Stimulated activated CD4-positive, alpha-beta T cell treated with anti-CD3 and anti-CD28 coated beads, Interleukin-1b, Interleukin-23, amount 100 ng/mL, for 1 hour (primary cell): ENCODE measurements at regions not wholly inside any gene's neighbourhood (a gene's known extent, or its start where the extent isn't known, plus 50 kb on each side); places are given as distances from the start of the nearest gene placed in this dataset.
"Not testable (repeated sequence)": the region's sequence is repeated elsewhere in the genome, so short reads cannot be mapped to it uniquely, and the experiment has no call there.

Experiments used
- DNase-seq, 2 donors: peaks; one replicate each; pipeline ENCODE4 v3.0.0-alpha.2; 2020; ENCODE audit warnings: low read depth in 2 of 2

GRCh38 chr3:118151164-118151563 is 883.5 kb downstream of the IGSF11 start:
- DNase-seq = no peak

DNA sequence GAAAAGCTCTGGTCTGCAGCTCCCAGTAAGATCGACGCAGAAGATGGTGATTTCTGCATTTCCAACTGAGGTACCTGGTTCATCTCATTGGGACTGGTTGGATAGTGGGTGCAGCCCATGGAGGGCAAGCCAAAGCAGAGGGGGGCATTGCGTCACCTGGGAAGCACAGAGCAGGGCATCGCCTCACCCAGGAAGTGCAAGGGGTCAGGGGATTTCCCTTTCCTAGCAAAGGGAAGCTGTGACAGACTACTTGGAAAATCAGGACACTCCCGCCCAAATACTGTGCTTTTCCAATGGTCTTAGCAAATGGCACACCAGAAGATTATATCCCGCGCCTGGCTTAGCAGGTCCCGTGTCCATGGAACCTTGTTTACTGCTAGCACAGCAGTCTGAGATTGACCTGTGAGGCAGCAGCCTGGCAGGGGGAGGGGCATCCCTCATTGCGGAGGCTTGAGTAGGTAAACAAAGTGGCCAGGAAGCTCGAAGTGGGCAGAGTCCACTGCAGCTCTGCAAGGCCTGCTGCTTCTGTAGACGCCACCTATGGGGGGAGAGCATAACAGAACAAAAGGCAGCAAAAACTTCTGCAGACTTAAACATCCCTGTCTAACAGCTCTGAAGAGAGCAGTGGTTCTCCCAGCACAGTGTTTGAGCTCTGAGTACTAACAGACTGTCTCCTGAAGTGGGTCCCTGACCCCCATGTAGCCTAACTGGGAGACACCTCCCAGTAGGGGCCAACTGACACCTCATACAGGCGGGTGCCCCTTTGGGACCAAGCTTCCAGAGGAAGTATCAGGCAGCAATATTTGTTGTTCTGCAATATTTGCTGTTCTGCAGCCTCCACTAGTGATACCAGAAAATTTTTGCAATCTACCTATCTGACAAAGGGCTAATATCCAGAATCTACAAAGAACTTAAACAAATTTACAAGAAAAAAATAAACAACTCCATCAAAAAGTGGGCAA is 871.7 kb downstream of the IGSF11 start:
- DNase-seq = not testable (repeated sequence)

DNA sequence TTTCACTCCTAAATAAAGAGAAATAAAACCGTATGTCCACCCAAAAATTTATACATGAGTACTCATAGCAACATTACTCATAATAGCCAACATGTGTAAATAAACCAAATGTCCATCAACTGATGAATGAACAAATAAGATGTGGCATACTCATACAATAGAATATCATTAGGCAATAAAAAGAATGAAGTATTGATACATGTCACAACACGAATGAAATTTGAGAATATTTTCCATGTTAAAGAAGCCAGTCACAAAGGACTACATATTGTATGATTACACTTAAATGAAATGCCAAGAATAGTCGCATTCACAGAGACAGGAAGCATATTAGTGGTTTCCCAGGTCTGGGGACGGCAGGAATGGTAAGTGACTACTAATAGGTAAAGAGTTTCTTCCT is 869.2 kb downstream of the IGSF11 start:
- DNase-seq = no peak

DNA sequence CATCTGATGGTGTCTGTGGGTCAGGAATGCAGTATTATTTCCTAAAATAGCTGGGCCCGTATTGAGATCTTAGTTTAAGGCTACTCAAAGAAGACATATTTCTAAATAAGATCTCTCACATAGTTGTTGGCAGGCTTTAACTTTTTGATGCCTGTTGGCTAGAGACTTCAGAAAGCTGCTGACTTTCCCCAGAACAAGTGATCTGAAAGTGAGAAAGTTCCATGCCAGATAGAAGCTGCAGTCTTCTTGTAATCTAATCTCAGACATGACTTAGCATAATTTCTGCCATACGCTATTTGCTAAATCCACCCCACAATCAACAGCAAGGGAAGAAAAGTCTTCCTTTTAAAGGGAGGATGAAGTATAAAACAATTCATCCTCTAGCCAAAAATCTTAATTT is 867.1 kb downstream of the IGSF11 start:
- no peak for DNase-seq

- DNase-seq = no peak
Measured at GRCh38 chr3:118168175-118168574, 866.5 kb downstream of the IGSF11 start.

GRCh38 chr3:118171236-118171852 is 863.3 kb downstream of the IGSF11 start:
- no peak for DNase-seq

DNA sequence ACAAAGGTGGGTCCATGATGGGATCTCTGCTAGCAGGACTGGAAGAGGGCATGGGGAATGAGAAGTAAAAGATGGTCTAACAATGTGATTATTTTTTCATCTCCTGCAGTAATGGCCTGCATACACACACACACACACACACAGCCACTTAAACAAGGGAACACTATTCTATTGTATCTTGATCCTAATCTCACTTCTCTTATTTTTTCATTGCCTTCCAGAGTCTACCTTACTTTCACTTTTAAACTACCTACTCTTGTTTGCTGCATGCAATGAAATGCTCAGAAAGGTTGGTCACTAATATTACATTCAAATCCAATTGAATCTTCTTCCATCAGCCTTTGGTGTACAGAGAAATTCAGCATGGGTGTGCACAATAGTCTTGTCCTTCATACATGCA is 853.8 kb downstream of the IGSF11 start:
- no peak for DNase-seq

DNA sequence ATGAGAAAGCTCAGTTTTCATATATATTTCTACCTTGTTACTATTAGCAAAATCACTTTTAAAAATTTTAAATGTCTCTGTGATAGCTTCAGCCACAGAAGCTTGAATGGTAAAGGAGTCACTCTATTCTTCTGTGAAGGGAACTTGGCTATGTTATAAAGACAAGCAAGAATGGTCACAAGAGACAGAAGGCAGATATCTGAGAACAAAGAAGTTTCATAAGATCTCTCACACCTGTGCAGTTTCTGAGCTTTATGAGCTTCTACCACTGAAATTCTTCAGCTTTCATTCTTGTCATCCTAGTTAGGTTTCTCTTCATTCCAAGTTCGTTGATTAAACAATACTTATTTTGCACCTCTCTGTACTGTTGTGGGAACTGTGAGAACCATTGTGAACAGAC is 853.4 kb downstream of the IGSF11 start:
- no peak for DNase-seq

- DNase-seq = no peak
Measured at GRCh38 chr3:118186051-118186450, 848.6 kb downstream of the IGSF11 start.

DNA sequence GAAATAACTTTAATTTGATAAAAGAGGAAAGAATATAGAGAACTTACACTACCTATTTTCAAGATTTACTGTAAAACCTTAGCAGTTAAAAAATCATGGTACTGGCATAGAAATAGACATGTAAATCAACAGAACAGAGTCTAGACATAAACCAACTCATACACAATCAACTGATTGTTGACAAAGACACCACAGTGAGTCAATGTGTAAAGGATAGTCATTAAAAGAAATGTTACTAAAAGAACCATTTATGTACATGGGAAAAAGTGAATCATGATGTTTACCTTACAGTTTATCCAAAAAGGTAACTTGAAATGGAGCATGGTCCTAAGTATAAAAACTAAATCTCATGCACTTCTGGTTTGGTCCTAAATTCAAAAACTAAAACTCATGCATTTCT is 847.4 kb downstream of the IGSF11 start:
- no peak for DNase-seq

DNA sequence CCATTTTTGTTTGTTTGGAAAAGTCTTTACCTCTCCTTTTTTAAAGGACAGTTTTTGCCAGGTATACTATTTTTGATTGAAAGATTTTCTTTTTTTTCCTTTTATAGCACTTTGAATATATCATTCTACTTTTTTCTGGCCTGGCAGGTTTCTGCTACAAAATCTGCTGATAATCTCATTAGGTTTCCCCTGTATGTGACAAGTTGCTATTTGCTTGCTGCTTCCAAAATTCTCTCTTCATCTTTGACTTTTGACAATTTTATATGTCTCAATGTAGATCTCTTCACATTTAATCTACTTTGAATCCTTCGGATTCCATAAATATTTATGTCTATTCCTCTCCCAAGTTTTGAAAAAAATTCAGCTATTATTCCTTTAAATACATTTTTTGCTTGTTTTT is 838.5 kb downstream of the IGSF11 start:
- DNase-seq = no peak

DNA sequence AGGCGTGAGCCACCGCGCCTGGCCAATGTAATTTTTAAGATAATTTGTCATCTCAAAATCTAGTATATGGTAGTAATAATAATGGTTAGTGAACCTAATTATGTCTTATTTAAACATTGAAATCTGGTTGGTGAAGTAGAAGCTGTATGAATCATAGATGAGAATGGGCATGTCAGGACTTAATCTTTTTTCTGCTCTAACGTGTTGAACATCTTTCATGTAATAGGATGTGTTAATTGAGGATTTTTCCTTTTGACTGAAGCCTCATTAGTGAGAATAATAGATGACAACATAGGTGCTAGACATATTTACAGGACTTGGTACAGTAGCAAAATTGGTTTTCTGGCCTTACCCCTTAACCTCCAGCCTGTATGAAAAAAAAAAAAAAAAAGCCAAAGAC is 835.6 kb downstream of the IGSF11 start:
- no peak for DNase-seq

- DNase-seq = no peak
Measured at GRCh38 chr3:118204052-118204656, 830.5 kb downstream of the IGSF11 start.

- DNase-seq = no peak
Measured at GRCh38 chr3:118207271-118207670, 827.4 kb downstream of the IGSF11 start.

DNA sequence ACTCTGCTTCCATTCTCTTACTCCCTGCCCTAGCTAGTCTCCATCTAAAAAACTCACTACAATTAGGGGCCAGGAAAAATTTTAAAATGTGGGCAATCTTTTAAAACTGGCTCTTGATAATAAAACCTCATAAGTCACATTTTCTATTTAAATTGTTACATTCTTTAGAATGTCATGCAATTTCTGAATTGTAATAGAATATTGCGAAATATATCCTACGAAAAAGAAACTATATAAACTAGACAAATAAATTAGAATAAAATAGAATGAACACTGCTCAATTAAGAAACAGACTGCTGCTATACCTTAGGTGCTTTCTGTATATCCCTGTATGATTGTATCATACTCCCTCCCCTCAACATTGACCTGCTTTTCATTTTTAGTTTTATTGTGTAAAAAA is 826.0 kb downstream of the IGSF11 start:
- DNase-seq = no peak

- no peak for DNase-seq
Measured at GRCh38 chr3:118213892-118214291, 820.8 kb downstream of the IGSF11 start.

- no peak for DNase-seq
Measured at GRCh38 chr3:118226206-118226605, 808.4 kb downstream of the IGSF11 start.

- no peak for DNase-seq
Measured at GRCh38 chr3:118227191-118227590, 807.5 kb downstream of the IGSF11 start.

DNA sequence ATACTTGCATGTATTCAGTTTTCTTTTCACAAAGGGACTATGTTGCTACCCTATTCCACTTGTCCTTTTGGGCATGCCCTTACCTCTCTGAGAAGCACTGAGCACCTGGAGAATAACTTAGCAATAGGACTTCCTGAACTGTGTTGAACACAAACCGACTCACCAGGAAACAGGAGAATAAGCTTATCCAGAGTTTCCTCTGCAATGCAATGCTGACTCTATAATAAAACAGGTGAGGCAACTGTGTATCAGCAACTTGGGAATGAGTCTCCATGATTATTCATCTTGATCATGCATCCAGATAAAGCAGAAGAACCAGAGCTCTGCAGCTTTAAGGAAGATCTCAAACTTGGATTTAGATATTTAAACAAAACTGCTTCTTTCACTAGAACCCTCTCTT is 806.5 kb downstream of the IGSF11 start:
- DNase-seq = no peak

GRCh38 chr3:118229196-118229595 is 805.5 kb downstream of the IGSF11 start:
- no peak for DNase-seq

DNA sequence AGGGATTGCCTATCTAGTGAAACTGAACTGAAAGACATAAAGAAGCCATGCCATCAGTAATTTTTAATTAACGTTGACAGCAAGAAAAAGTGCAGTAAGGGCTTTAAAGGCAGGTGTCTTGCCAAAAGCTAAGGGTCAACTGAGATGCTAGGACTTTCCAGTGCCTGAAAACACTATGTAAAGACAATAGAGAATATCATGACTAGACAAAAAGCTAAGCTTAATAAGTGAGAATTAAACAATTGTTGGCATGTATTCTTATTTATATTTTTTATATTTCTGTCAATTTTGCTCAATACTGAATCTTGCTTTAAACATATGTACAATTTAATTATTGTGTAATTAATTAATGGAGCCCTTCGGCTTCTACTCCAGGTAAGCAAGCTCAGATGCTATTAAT is 803.1 kb downstream of the IGSF11 start:
- DNase-seq = no peak

DNA sequence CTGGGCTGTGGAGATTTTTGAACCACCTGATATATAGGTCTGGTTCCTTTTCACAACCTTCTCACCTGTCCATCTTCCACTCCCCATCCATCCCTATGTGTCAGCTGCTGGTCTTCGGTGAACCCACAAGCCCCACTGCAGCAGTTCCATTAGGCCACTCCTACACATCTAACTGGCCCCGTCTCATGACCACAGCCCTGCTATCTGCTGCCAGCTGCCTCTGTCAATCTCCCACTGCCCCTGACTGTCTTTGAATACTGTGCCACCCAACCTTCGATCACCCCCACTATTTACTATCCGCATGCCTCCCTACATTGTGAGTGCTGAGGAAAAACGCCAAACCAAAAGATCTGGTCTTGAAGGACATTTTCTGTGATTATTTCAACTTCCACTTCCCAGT is 795.4 kb downstream of the IGSF11 start:
- no peak for DNase-seq

- no peak for DNase-seq
Measured at GRCh38 chr3:118244761-118245160, 789.9 kb downstream of the IGSF11 start.
